ENCODE measurements at regions not wholly inside any gene's neighbourhood (a gene's known extent, or its start where the extent isn't known, plus 50 kb on each side); places are given as distances from the start of the nearest gene placed in this dataset.

GRCh38 chr4:13887010-13887409 is 259.5 kb upstream of the BOD1L1 start:
- no peak for DNase-seq (ENCODE audit: low read depth in 4 of 4, low spot score in 3 of 4)

GRCh38 chr4:13888112-13888511 is 260.6 kb upstream of the BOD1L1 start:
- no peak for DNase-seq (ENCODE audit: low read depth in 4 of 4, low spot score in 3 of 4)

GRCh38 chr4:13891544-13891939 is 264.0 kb upstream of the BOD1L1 start:
- no peak for DNase-seq (ENCODE audit: low read depth in 4 of 4, low spot score in 3 of 4)

- DNase-seq (ENCODE audit: low read depth in 4 of 4, low spot score in 3 of 4): no peak
These were observed 265.2 kb upstream of the BOD1L1 start for GRCh38 chr4:13892739-13893105.

- DNase-seq (ENCODE audit: low read depth in 4 of 4, low spot score in 3 of 4): no peak
These were observed 265.7 kb upstream of the BOD1L1 start for GRCh38 chr4:13893211-13893610.

GRCh38 chr4:13893987-13894386 is 266.5 kb upstream of the BOD1L1 start:
- DNase-seq (ENCODE audit: low read depth in 4 of 4, low spot score in 3 of 4): no peak

- DNase-seq (ENCODE audit: low read depth in 4 of 4, low spot score in 3 of 4): no peak
These were observed 273.3 kb upstream of the BOD1L1 start for GRCh38 chr4:13900780-13901179.

GRCh38 chr4:13902146-13902545 is 274.6 kb upstream of the BOD1L1 start:
- DNase-seq (ENCODE audit: low read depth in 4 of 4, low spot score in 3 of 4): no peak

GRCh38 chr4:13903061-13903460 is 275.5 kb upstream of the BOD1L1 start:
- no peak for DNase-seq (ENCODE audit: low read depth in 4 of 4, low spot score in 3 of 4)

- no peak for DNase-seq (ENCODE audit: low read depth in 4 of 4, low spot score in 3 of 4)
These were observed 276.4 kb upstream of the BOD1L1 start for GRCh38 chr4:13903901-13904300.

GRCh38 chr4:13905543-13905942 is 278.0 kb upstream of the BOD1L1 start:
- DNase-seq (ENCODE audit: low read depth in 4 of 4, low spot score in 3 of 4): no peak

- no peak for DNase-seq (ENCODE audit: low read depth in 4 of 4, low spot score in 3 of 4)
These were observed 279.2 kb upstream of the BOD1L1 start for GRCh38 chr4:13906727-13907126.

- no peak for DNase-seq (ENCODE audit: low read depth in 4 of 4, low spot score in 3 of 4)
These were observed 279.8 kb upstream of the BOD1L1 start for GRCh38 chr4:13907255-13907751.

GRCh38 chr4:13908455-13908854 is 280.9 kb upstream of the BOD1L1 start:
- no peak for DNase-seq (ENCODE audit: low read depth in 4 of 4, low spot score in 3 of 4)

GRCh38 chr4:13910556-13910955 is 283.0 kb upstream of the BOD1L1 start:
- no peak for DNase-seq (ENCODE audit: low read depth in 4 of 4, low spot score in 3 of 4)

- DNase-seq (ENCODE audit: low read depth in 4 of 4, low spot score in 3 of 4): no peak
These were observed 283.7 kb upstream of the BOD1L1 start for GRCh38 chr4:13911256-13911655.

- no peak for DNase-seq (ENCODE audit: low read depth in 4 of 4, low spot score in 3 of 4)
These were observed 285.0 kb upstream of the BOD1L1 start for GRCh38 chr4:13912436-13912925.

GRCh38 chr4:13912966-13913365 is 285.4 kb upstream of the BOD1L1 start:
- DNase-seq (ENCODE audit: low read depth in 4 of 4, low spot score in 3 of 4): no peak

- no peak for DNase-seq (ENCODE audit: low read depth in 4 of 4, low spot score in 3 of 4)
These were observed 289.5 kb upstream of the BOD1L1 start for GRCh38 chr4:13917015-13917414.

GRCh38 chr4:13918110-13918509 is 290.6 kb upstream of the BOD1L1 start:
- DNase-seq (ENCODE audit: low read depth in 4 of 4, low spot score in 3 of 4): no peak

- DNase-seq (ENCODE audit: low read depth in 4 of 4, low spot score in 3 of 4): peak in 1 of 4 donors; percentile 6
These were observed 291.5 kb upstream of the BOD1L1 start for GRCh38 chr4:13918991-13919441.

- DNase-seq (ENCODE audit: low read depth in 4 of 4, low spot score in 3 of 4): no peak
These were observed 292.8 kb upstream of the BOD1L1 start for GRCh38 chr4:13920111-13920875.
